ENCODE measurements at regions not wholly inside any gene's neighbourhood (a gene's known extent, or its start where the extent isn't known, plus 50 kb on each side); places are given as distances from the start of the nearest gene placed in this dataset.

GRCh38 chr22:47540011-47540410, 777.6 kb downstream of the TBC1D22A start:
- Mint-ChIP-seq H3K4me3 (no peak overlapping the region), H3K36me3 (ENCODE audit: low read depth) (peaks cover 37% of the 10 kb centered on the region), H3K9me3 (peaks cover 93% of the 10 kb centered on the region), H3K27ac (no peak overlapping the region), H3K27me3 (ENCODE audit: insufficient read depth, low read depth, poor library complexity) (peaks cover 5% of the 10 kb centered on the region), H3K4me1 (no peaks in the 10 kb centered on the region)
- Histone ChIP-seq H3K27me3 (ENCODE audit: insufficient read depth) (no peaks in the 10 kb centered on the region), H3K4me1 (ENCODE audit: insufficient read depth) (no peaks in the 10 kb centered on the region), H3K79me2 (replicated peaks; ENCODE audit: insufficient read depth) (no peaks in the 10 kb centered on the region), H4K20me1 (replicated peaks; ENCODE audit: insufficient read depth) (no peaks in the 10 kb centered on the region), H3K9me2 (ENCODE audit: insufficient read depth) (no peaks in the 10 kb centered on the region), H3K36me3 (ENCODE audit: insufficient read depth) (no peaks in the 10 kb centered on the region; the same call in 1 of the 2 replicates), H3K4me2 (no peak overlapping the region), H3F3A (replicated peaks; ENCODE audit: low read depth) (no peaks in the 10 kb centered on the region), H3K4me3 (no peak overlapping the region), H2AFZ (no peak overlapping the region), H3K27ac (ENCODE audit: low read depth) (no peak overlapping the region)
- ATAC-seq = no peak
- DNase-seq (ENCODE audit: low spot score) = no peak
- TF ChIP-seq ZNF331 (CRISPR knock-in tag; IDR thresholded peaks at IDR 0.05; ENCODE audit: low read depth) (no peak), CREB1 (CRISPR knock-in tag; IDR thresholded peaks at IDR 0.05; ENCODE audit: low read depth) (no peak), CTCF (conservative IDR thresholded peaks at IDR 0.05; ENCODE audit: low read depth in 2 of 2) (no peak), ZNF114 (CRISPR knock-in tag; IDR thresholded peaks at IDR 0.05) (no peak), EZH2 (IDR thresholded peaks at IDR 0.05; ENCODE audit: low read depth, unreplicated experiment) (no peak), POLR2AphosphoS5 (IDR thresholded peaks at IDR 0.05; ENCODE audit: low read depth) (no peak), NANOG (IDR thresholded peaks at IDR 0.05; ENCODE audit: borderline replicate concordance) (no peak), REST (IDR thresholded peaks at IDR 0.05; ENCODE audit: unreplicated experiment) (no peak)
- TF ChIP-seq, protein P1, sequence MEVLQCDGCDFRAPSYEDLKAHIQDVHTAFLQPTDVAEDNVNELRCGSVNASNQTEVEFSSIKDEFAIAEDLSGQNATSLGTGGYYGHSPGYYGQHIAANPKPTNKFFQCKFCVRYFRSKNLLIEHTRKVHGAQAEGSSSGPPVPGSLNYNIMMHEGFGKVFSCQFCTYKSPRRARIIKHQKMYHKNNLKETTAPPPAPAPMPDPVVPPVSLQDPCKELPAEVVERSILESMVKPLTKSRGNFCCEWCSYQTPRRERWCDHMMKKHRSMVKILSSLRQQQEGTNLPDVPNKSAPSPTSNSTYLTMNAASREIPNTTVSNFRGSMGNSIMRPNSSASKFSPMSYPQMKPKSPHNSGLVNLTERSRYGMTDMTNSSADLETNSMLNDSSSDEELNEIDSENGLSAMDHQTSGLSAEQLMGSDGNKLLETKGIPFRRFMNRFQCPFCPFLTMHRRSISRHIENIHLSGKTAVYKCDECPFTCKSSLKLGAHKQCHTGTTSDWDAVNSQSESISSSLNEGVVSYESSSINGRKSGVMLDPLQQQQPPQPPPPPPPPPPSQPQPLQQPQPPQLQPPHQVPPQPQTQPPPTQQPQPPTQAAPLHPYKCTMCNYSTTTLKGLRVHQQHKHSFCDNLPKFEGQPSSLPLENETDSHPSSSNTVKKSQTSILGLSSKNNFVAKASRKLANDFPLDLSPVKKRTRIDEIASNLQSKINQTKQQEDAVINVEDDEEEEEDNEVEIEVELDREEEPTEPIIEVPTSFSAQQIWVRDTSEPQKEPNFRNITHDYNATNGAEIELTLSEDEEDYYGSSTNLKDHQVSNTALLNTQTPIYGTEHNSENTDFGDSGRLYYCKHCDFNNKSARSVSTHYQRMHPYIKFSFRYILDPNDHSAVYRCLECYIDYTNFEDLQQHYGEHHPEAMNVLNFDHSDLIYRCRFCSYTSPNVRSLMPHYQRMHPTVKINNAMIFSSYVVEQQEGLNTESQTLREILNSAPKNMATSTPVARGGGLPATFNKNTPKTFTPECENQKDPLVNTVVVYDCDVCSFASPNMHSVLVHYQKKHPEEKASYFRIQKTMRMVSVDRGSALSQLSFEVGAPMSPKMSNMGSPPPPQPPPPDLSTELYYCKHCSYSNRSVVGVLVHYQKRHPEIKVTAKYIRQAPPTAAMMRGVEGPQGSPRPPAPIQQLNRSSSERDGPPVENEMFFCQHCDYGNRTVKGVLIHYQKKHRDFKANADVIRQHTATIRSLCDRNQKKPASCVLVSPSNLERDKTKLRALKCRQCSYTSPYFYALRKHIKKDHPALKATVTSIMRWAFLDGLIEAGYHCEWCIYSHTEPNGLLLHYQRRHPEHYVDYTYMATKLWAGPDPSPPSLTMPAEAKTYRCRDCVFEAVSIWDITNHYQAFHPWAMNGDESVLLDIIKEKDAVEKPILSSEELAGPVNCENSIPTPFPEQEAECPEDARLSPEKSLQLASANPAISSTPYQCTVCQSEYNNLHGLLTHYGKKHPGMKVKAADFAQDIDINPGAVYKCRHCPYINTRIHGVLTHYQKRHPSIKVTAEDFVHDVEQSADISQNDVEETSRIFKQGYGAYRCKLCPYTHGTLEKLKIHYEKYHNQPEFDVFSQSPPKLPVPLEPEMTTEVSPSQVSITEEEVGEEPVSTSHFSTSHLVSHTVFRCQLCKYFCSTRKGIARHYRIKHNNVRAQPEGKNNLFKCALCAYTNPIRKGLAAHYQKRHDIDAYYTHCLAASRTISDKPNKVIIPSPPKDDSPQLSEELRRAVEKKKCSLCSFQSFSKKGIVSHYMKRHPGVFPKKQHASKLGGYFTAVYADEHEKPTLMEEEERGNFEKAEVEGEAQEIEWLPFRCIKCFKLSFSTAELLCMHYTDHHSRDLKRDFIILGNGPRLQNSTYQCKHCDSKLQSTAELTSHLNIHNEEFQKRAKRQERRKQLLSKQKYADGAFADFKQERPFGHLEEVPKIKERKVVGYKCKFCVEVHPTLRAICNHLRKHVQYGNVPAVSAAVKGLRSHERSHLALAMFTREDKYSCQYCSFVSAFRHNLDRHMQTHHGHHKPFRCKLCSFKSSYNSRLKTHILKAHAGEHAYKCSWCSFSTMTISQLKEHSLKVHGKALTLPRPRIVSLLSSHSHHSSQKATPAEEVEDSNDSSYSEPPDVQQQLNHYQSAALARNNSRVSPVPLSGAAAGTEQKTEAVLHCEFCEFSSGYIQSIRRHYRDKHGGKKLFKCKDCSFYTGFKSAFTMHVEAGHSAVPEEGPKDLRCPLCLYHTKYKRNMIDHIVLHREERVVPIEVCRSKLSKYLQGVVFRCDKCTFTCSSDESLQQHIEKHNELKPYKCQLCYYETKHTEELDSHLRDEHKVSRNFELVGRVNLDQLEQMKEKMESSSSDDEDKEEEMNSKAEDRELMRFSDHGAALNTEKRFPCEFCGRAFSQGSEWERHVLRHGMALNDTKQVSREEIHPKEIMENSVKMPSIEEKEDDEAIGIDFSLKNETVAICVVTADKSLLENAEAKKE (CRISPR knock-in tag; IDR thresholded peaks at IDR 0.05) = no peak

All from GM23338 (cell line).